ENCODE measurements at regions not wholly inside any gene's neighbourhood (a gene's known extent, or its start where the extent isn't known, plus 50 kb on each side); places are given as distances from the start of the nearest gene placed in this dataset.

DNA sequence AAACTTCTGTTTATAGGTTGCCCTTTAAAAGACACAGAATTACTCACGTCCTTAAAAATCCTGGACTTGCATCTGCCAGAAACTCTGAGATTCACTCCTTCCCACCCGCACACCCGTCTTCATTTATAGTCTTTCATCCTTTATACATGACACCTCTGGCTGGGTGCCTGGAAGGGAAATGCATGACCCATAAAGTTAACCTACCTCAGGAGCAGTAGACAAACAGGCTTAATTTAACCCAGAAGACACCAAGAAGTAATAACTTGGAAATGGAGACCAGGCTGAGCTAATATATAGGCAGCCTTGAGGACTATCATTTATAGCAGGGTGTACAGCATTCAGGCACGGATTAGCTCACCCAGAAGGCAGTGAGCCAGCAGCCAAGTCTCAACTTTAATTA is 429.0 kb upstream of the NRSN1 start:
- H3K4me3 Mint-ChIP-seq: no peak overlapping the region
- TF ChIP-seq, protein P1, sequence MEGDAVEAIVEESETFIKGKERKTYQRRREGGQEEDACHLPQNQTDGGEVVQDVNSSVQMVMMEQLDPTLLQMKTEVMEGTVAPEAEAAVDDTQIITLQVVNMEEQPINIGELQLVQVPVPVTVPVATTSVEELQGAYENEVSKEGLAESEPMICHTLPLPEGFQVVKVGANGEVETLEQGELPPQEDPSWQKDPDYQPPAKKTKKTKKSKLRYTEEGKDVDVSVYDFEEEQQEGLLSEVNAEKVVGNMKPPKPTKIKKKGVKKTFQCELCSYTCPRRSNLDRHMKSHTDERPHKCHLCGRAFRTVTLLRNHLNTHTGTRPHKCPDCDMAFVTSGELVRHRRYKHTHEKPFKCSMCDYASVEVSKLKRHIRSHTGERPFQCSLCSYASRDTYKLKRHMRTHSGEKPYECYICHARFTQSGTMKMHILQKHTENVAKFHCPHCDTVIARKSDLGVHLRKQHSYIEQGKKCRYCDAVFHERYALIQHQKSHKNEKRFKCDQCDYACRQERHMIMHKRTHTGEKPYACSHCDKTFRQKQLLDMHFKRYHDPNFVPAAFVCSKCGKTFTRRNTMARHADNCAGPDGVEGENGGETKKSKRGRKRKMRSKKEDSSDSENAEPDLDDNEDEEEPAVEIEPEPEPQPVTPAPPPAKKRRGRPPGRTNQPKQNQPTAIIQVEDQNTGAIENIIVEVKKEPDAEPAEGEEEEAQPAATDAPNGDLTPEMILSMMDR (IDR thresholded peaks at IDR 0.05): no peak
- DNase-seq (no peak), ATAC-seq (ENCODE audit: low read depth) (no peak)
- no peaks in the 10 kb centered on the region for H3K27me3 Mint-ChIP-seq
- H3K36me3 Mint-ChIP-seq (ENCODE audit: low read depth): no peaks in the 10 kb centered on the region
- ChIA-PET POLR2A (no interaction called here), CTCF (no interaction called here)
- peaks cover 10% of the 10 kb centered on the region for H3K9me3 Mint-ChIP-seq
- no peak overlapping the region for H3K27ac Mint-ChIP-seq
- H3K4me1 Mint-ChIP-seq: no peaks in the 10 kb centered on the region
- intact Hi-C loops (cut with micrococcal nuclease): no loop called here

DNA sequence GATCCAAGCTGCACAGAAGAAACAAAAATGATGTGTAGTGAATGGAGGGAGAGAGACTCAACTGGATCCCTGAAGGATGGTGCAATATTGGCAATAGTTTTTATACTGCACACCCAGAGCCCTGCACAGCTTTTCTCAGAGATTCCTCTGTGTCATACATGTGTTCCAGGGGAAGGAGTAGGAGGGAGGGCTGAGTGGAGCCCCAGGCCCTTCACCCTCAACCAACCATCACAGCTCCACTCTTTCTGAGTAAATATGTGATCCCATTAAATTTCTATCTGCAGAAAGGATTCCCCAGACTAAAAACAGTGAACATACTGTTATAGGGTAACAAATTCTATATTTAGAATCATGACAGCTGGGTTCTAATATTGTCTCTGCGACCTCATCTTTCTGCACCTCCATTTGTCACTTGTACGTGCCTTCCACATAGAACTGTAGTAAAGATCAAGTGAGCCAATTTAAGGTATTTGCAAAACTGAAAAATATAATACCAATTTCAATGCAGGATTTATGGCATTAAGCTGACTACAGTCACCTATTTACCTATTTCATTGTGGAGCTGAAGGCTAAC is 421.4 kb upstream of the NRSN1 start:
- ATAC-seq (ENCODE audit: low read depth) (no peak), DNase-seq (no peak)
- Mint-ChIP-seq H3K36me3 (ENCODE audit: low read depth) (no peaks in the 10 kb centered on the region), H3K4me3 (no peak overlapping the region), H3K9me3 (peaks cover 10% of the 10 kb centered on the region), H3K4me1 (no peaks in the 10 kb centered on the region), H3K27me3 (no peaks in the 10 kb centered on the region), H3K27ac (no peak overlapping the region)
- intact Hi-C loops (cut with micrococcal nuclease): no loop called here
- TF ChIP-seq, protein P1 (IDR thresholded peaks at IDR 0.05): no peak
- POLR2A ChIA-PET: no interaction called here
- CTCF ChIA-PET: no interaction called here

DNA sequence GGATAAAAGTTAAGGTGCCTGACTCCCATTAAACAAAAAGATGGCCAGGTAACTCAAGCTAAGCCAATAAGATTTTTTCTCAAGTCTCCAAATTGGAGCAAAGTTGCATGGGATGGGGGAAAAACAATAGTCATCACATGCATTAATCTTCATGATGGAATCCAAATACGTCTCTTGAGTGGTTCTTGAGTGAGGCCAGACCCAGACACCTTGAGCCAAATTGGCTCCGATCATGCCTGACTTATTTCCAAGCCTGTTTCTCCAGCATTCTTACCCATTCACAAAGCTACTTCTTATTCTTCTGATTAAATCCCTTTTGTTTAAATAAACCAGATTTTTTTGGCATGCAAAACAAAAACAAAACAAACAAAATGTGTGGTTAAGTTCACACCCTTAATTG is 420.3 kb upstream of the NRSN1 start:
- peaks cover 6% of the 10 kb centered on the region for H3K9me3 Mint-ChIP-seq
- no peaks in the 10 kb centered on the region for H3K36me3 Mint-ChIP-seq (ENCODE audit: low read depth)
- H3K27me3 Mint-ChIP-seq: no peaks in the 10 kb centered on the region
- no peak overlapping the region for H3K27ac Mint-ChIP-seq
- ATAC-seq (ENCODE audit: low read depth) (no peak), DNase-seq (no peak)
- intact Hi-C loops (cut with micrococcal nuclease): no loop called here
- ChIA-PET POLR2A (no interaction called here), CTCF (no interaction called here)
- no peak overlapping the region for H3K4me3 Mint-ChIP-seq
- no peaks in the 10 kb centered on the region for H3K4me1 Mint-ChIP-seq
- TF ChIP-seq, protein P1 (IDR thresholded peaks at IDR 0.05): no peak

DNA sequence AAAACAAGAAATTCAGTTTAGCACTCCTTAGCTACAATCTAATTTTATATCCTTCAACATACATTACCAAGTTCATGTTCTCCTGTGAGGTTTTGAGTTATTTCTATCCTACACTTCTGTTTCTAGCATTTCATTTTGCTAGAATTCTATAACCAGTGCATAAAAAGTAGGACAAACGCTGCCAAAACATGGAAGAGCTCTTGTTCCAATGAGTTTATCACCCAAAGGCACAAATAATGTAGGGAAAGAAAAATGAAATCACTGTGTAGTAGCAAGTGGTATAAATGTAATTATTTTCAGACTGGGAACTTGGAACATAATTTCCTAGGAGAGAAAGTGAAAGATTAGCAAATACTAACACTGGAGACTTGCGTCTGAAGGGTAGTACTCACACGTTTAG is 413.3 kb upstream of the NRSN1 start:
- TF ChIP-seq, protein P1 (IDR thresholded peaks at IDR 0.05): no peak
- H3K27ac Mint-ChIP-seq: no peak overlapping the region
- H3K9me3 Mint-ChIP-seq: peaks cover 3% of the 10 kb centered on the region
- DNase-seq (no peak), ATAC-seq (ENCODE audit: low read depth) (no peak)
- no peak overlapping the region for H3K4me3 Mint-ChIP-seq
- ChIA-PET CTCF (no interaction called here), POLR2A (no interaction called here)
- intact Hi-C loops (cut with micrococcal nuclease): no loop called here
- H3K27me3 Mint-ChIP-seq: no peaks in the 10 kb centered on the region
- no peaks in the 10 kb centered on the region for H3K4me1 Mint-ChIP-seq
- no peaks in the 10 kb centered on the region for H3K36me3 Mint-ChIP-seq (ENCODE audit: low read depth)

DNA sequence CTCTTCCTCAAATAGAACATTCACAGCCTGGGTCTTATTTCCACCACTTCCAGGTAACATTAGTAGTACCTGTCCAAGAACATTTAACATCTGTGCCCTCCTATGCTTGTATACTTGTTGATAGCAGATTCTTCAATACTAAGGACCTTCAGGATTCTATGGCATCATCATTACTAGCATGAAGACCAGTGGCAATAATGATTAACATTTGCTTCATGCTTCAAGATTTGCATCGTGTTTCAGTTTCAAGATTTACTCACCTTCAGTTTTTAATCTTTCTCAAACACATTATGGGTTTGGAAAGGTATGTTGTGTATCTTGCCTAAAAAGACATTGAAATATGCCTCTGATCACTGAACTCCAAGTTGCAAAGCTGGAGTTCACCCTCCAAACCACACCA is 412.8 kb upstream of the NRSN1 start:
- TF ChIP-seq, protein P1 (IDR thresholded peaks at IDR 0.05): no peak
- no peaks in the 10 kb centered on the region for H3K27me3 Mint-ChIP-seq
- H3K4me1 Mint-ChIP-seq: no peaks in the 10 kb centered on the region
- no peak overlapping the region for H3K4me3 Mint-ChIP-seq
- DNase-seq (no peak), ATAC-seq (ENCODE audit: low read depth) (no peak)
- no peaks in the 10 kb centered on the region for H3K36me3 Mint-ChIP-seq (ENCODE audit: low read depth)
- ChIA-PET POLR2A (no interaction called here), CTCF (no interaction called here)
- no peak overlapping the region for H3K27ac Mint-ChIP-seq
- H3K9me3 Mint-ChIP-seq: peaks cover 3% of the 10 kb centered on the region
- intact Hi-C loops (cut with micrococcal nuclease): no loop called here
